ENCODE measurements at regions not wholly inside any gene's neighbourhood (a gene's known extent, or its start where the extent isn't known, plus 50 kb on each side); places are given as distances from the start of the nearest gene placed in this dataset.
"Not testable (repeated sequence)": the region's sequence is repeated elsewhere in the genome, so short reads cannot be mapped to it uniquely, and the experiment has no call there.

GRCh38 chr13:37295573-37295972 is 190.1 kb upstream of the CSNK1A1L start:
- no peak for DNase-seq (ENCODE audit: low spot score)

- DNase-seq (ENCODE audit: low spot score), result no peak
These were observed 189.6 kb upstream of the CSNK1A1L start for GRCh38 chr13:37295071-37295470.

- DNase-seq (ENCODE audit: low spot score), result no peak
These were observed 189.0 kb upstream of the CSNK1A1L start for GRCh38 chr13:37294472-37294871.

- DNase-seq (ENCODE audit: low spot score), result no peak
These were observed 187.8 kb upstream of the CSNK1A1L start for GRCh38 chr13:37293295-37293694.

- no peak for DNase-seq (ENCODE audit: low spot score)
These were observed 185.4 kb upstream of the CSNK1A1L start for GRCh38 chr13:37290716-37291505.

GRCh38 chr13:37289212-37289935 is 183.9 kb upstream of the CSNK1A1L start:
- no peak for DNase-seq (ENCODE audit: low spot score)

GRCh38 chr13:37288057-37288720 is 182.7 kb upstream of the CSNK1A1L start:
- no peak for DNase-seq (ENCODE audit: low spot score)

- not testable (repeated sequence) for DNase-seq (ENCODE audit: low spot score)
These were observed 174.8 kb upstream of the CSNK1A1L start for GRCh38 chr13:37280231-37280630.

GRCh38 chr13:37277435-37278144 is 172.1 kb upstream of the CSNK1A1L start:
- no peak for DNase-seq (ENCODE audit: low spot score)

GRCh38 chr13:37277007-37277406 is 171.5 kb upstream of the CSNK1A1L start:
- no peak for DNase-seq (ENCODE audit: low spot score)

- no peak for DNase-seq (ENCODE audit: low spot score)
These were observed 169.4 kb upstream of the CSNK1A1L start for GRCh38 chr13:37274569-37275497.

- DNase-seq (ENCODE audit: low spot score), result no peak
These were observed 168.4 kb upstream of the CSNK1A1L start for GRCh38 chr13:37273836-37274235.

- DNase-seq (ENCODE audit: low spot score), result no peak
These were observed 164.9 kb upstream of the CSNK1A1L start for GRCh38 chr13:37270226-37271001.

GRCh38 chr13:37263871-37264270 is 158.4 kb upstream of the CSNK1A1L start:
- no peak for DNase-seq (ENCODE audit: low spot score)

GRCh38 chr13:37257706-37258105 is 152.2 kb upstream of the CSNK1A1L start:
- no peak for DNase-seq (ENCODE audit: low spot score)

GRCh38 chr13:37257051-37257450 is 151.6 kb upstream of the CSNK1A1L start:
- DNase-seq (ENCODE audit: low spot score), result no peak

- DNase-seq (ENCODE audit: low spot score), result no peak
These were observed 136.3 kb upstream of the CSNK1A1L start for GRCh38 chr13:37241786-37242185.

GRCh38 chr13:37230346-37230745 is 124.9 kb upstream of the CSNK1A1L start:
- DNase-seq (ENCODE audit: low spot score), result no peak

- no peak for DNase-seq (ENCODE audit: low spot score)
These were observed 124.5 kb upstream of the CSNK1A1L start for GRCh38 chr13:37229931-37230330.

GRCh38 chr13:37226971-37227370 is 121.5 kb upstream of the CSNK1A1L start:
- no peak for DNase-seq (ENCODE audit: low spot score)
